G401.6 (cell line): ENCODE measurements at regions not wholly inside any gene's neighbourhood (a gene's known extent, or its start where the extent isn't known, plus 50 kb on each side); places are given as distances from the start of the nearest gene placed in this dataset.

Source experiments
- FAIRE-seq: peaks from 2 replicates; lab custom pipeline; 2012; peaks lifted over from hg19 to GRCh38; lab: Jason Lieb, UNC

GRCh38 chr21:27422435-27422834 is 455.5 kb upstream of the ADAMTS5 start:
- FAIRE-seq: no peak

- FAIRE-seq: no peak
Observed at GRCh38 chr21:27421654-27422053, 454.8 kb upstream of the ADAMTS5 start.

- no peak for FAIRE-seq
Observed at GRCh38 chr21:27419153-27419552, 452.3 kb upstream of the ADAMTS5 start.

GRCh38 chr21:27418346-27418745 is 451.5 kb upstream of the ADAMTS5 start:
- no peak for FAIRE-seq

GRCh38 chr21:27412530-27412929 is 445.6 kb upstream of the ADAMTS5 start:
- FAIRE-seq: no peak

GRCh38 chr21:27408826-27409225 is 441.9 kb upstream of the ADAMTS5 start:
- FAIRE-seq: no peak

- FAIRE-seq: no peak
Observed at GRCh38 chr21:27407271-27407670, 440.4 kb upstream of the ADAMTS5 start.

- FAIRE-seq: no peak
Observed at GRCh38 chr21:27406300-27407009, 439.6 kb upstream of the ADAMTS5 start.

- FAIRE-seq: no peak
Observed at GRCh38 chr21:27403011-27403410, 436.1 kb upstream of the ADAMTS5 start.

- FAIRE-seq: no peak
Observed at GRCh38 chr21:27400045-27400444, 433.2 kb upstream of the ADAMTS5 start.

- FAIRE-seq: no peak
Observed at GRCh38 chr21:27397578-27397977, 430.7 kb upstream of the ADAMTS5 start.

- FAIRE-seq: no peak
Observed at GRCh38 chr21:27393726-27394125, 426.8 kb upstream of the ADAMTS5 start.

GRCh38 chr21:27391990-27392389 is 425.1 kb upstream of the ADAMTS5 start:
- no peak for FAIRE-seq

- no peak for FAIRE-seq
Observed at GRCh38 chr21:27390384-27390783, 423.5 kb upstream of the ADAMTS5 start.

- no peak for FAIRE-seq
Observed at GRCh38 chr21:27388825-27389224, 421.9 kb upstream of the ADAMTS5 start.

GRCh38 chr21:27382404-27382803 is 415.5 kb upstream of the ADAMTS5 start:
- FAIRE-seq: no peak

- no peak for FAIRE-seq
Observed at GRCh38 chr21:27380303-27380702, 413.4 kb upstream of the ADAMTS5 start.

- FAIRE-seq: no peak
Observed at GRCh38 chr21:27379354-27379753, 412.5 kb upstream of the ADAMTS5 start.

- no peak for FAIRE-seq
Observed at GRCh38 chr21:27372381-27372780, 405.5 kb upstream of the ADAMTS5 start.

- FAIRE-seq: no peak
Observed at GRCh38 chr21:27371975-27372331, 405.1 kb upstream of the ADAMTS5 start.

- FAIRE-seq: no peak
Observed at GRCh38 chr21:27371115-27371974, 404.5 kb upstream of the ADAMTS5 start.

GRCh38 chr21:27369978-27370571 is 403.2 kb upstream of the ADAMTS5 start:
- FAIRE-seq: no peak

- no peak for FAIRE-seq
Observed at GRCh38 chr21:27369234-27369633, 402.3 kb upstream of the ADAMTS5 start.
